WTC11 (cell line): ENCODE measurements at regions not wholly inside any gene's neighbourhood (a gene's known extent, or its start where the extent isn't known, plus 50 kb on each side); places are given as distances from the start of the nearest gene placed in this dataset.

Experiments used
- ATAC-seq: fragments of 200-7000 bp; cut with Tn5 transposase; 2 replicates; pipeline ENCODE4 v1.10.0; 2021; ENCODE audit warnings: mild to moderate bottlenecking, moderate library complexity
- CTCF ChIA-PET: fragments of 300-600 bp; sonication (Branson Sonifier 250); formaldehyde crosslinking; loops from one replicate; lab custom pipeline; 2021; ENCODE audit warnings: antibody characterized with exemption; lab: Charles Lee
- POLR2A ChIA-PET: fragments of 350-600 bp; sonication (Branson Sonifier 250); formaldehyde crosslinking; loops from one replicate; lab custom pipeline; 2021; ENCODE audit warnings: antibody characterized with exemption; lab: Charles Lee
- DNase-seq: peaks from one replicate; pipeline ENCODE4 v3.0.0; 2021; ENCODE audit warnings: low spot score
- H3K27ac Mint-ChIP-seq: 2 replicates; pipeline ENCODE4 v1.8.0; 2021; ENCODE audit warnings: mixed read lengths
- H3K27me3 Mint-ChIP-seq: 2 replicates; pipeline ENCODE4 v1.8.0; 2021; ENCODE audit warnings: low read depth, mild to moderate bottlenecking, moderate library complexity, mixed read lengths
- H3K36me3 Mint-ChIP-seq: 2 replicates; pipeline ENCODE4 v1.8.0; 2021; ENCODE audit warnings: mixed read lengths
- H3K4me1 Mint-ChIP-seq: 2 replicates; pipeline ENCODE4 v1.8.0; 2022; ENCODE audit warnings: mixed read lengths
- H3K4me3 Mint-ChIP-seq: 2 replicates; pipeline ENCODE4 v1.8.0; 2021; ENCODE audit warnings: mild to moderate bottlenecking, moderate library complexity, mixed read lengths
- H3K9me3 Mint-ChIP-seq: 2 replicates; pipeline ENCODE4 v1.8.0; 2021; ENCODE audit warnings: mixed read lengths
- CREB1 ChIP-seq: sonication (generic); formaldehyde crosslinking; IDR thresholded peaks from 2 replicates; pipeline ENCODE4 v1.8.0; 2023; ENCODE audit warnings: mild to moderate bottlenecking, missing genetic modification reagents
- ELF4 ChIP-seq: sonication (generic); formaldehyde crosslinking; IDR thresholded peaks from 2 replicates; pipeline ENCODE4 v1.8.1; 2022; ENCODE audit warnings: low read depth, mild to moderate bottlenecking, moderate library complexity, missing genetic modification reagents
- FOXK1 ChIP-seq: sonication (generic); formaldehyde crosslinking; IDR thresholded peaks from 2 replicates; pipeline ENCODE4 v1.8.0; 2022; ENCODE audit warnings: mild to moderate bottlenecking, moderate library complexity, missing genetic modification reagents
- NFATC4 ChIP-seq: fragments of 250-450 bp; sonication (Bioruptor Pico); IDR thresholded peaks from 2 replicates; pipeline ENCODE4 v1.9.0; 2021; ENCODE audit warnings: mild to moderate bottlenecking
- NR2C2 ChIP-seq: sonication (generic); formaldehyde crosslinking; IDR thresholded peaks from 2 replicates; pipeline ENCODE4 v1.8.0; 2022; ENCODE audit warnings: mild to moderate bottlenecking, missing genetic modification reagents
- RORB ChIP-seq: fragments of 250-450 bp; sonication (Bioruptor Pico); IDR thresholded peaks from 2 replicates; pipeline ENCODE4 v1.9.0; 2021; ENCODE audit warnings: mild to moderate bottlenecking
- SOX15 ChIP-seq: fragments of 250-450 bp; sonication (Bioruptor Pico); IDR thresholded peaks from 2 replicates; pipeline ENCODE4 v1.9.0; 2021; ENCODE audit warnings: mild to moderate bottlenecking
- ZNF263 ChIP-seq: sonication (generic); formaldehyde crosslinking; IDR thresholded peaks from 2 replicates; pipeline ENCODE4 v1.8.1; 2022; ENCODE audit warnings: low read depth, mild to moderate bottlenecking, moderate library complexity, missing genetic modification reagents
- ZNF416 ChIP-seq: fragments of 250-450 bp; sonication (Bioruptor Pico); IDR thresholded peaks from 2 replicates; pipeline ENCODE4 v1.9.0; 2021; ENCODE audit warnings: mild to moderate bottlenecking, inconsistent platforms
- TF ChIP-seq, protein P1 (sequence below): fragments of 250-450 bp; sonication (Bioruptor Pico); IDR thresholded peaks from 2 replicates; pipeline ENCODE4 v2.1.2; 2022; ENCODE audit warnings: mild to moderate bottlenecking, moderate library complexity
- TF ChIP-seq, protein P2 (sequence below): sonication (generic); formaldehyde crosslinking; IDR thresholded peaks from 2 replicates; pipeline ENCODE4 v1.8.0; 2022; ENCODE audit warnings: mild to moderate bottlenecking, missing genetic modification reagents
- TF ChIP-seq, protein P3 (sequence below): sonication (generic); formaldehyde crosslinking; IDR thresholded peaks from 2 replicates; pipeline ENCODE4 v1.8.0; 2022; ENCODE audit warnings: missing genetic modification reagents
- TF ChIP-seq, protein P4 (sequence below): sonication (generic); formaldehyde crosslinking; IDR thresholded peaks from 2 replicates; pipeline ENCODE4 v1.8.1; 2022; ENCODE audit warnings: mild to moderate bottlenecking, missing genetic modification reagents, moderate library complexity, borderline replicate concordance
- TF ChIP-seq, protein P5 (sequence below): sonication (generic); formaldehyde crosslinking; IDR thresholded peaks from 2 replicates; pipeline ENCODE4 v1.8.1; 2023; ENCODE audit warnings: mild to moderate bottlenecking, missing genetic modification reagents
- TF ChIP-seq, protein P6 (sequence below): fragments of 200-600 bp; IDR thresholded peaks from 2 replicates; pipeline ENCODE4 v1.8.0; 2022; ENCODE audit warnings: antibody characterized with exemption
- TF ChIP-seq, protein P7 (sequence below): sonication (generic); formaldehyde crosslinking; IDR thresholded peaks from 2 replicates; pipeline ENCODE4 v1.8.1; 2023; ENCODE audit warnings: mild to moderate bottlenecking, moderate library complexity, missing genetic modification reagents

DNA sequence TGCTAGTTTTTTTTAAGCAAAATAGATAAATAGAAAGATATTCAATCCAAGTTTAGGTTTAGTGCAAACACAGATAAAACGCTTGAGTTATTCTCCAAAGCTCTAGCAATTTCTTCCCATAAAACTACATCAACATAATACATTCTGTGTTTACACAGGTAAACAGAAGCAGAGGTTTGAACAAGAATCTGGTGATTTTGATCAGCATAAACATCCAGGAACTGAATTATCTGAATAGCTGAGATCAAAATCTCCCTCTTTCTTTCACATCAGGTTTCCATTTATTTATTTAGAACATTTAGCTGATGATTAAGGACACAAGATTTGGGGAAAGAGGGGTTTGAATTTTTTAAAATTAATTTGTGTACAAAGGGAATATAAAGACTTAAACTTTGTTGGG, 1564.6 kb downstream of the MRPL39 start:
- H3K4me3 Mint-ChIP-seq = no peak overlapping the region
- no peak overlapping the region for H3K27ac Mint-ChIP-seq
- H3K27me3 Mint-ChIP-seq = no peaks in the 10 kb centered on the region
- DNase-seq (no peak), ATAC-seq (no peak)
- POLR2A ChIA-PET = no interaction called here
- H3K9me3 Mint-ChIP-seq = peaks cover 40% of the 10 kb centered on the region
- H3K36me3 Mint-ChIP-seq = peaks cover 10% of the 10 kb centered on the region
- peaks cover 3% of the 10 kb centered on the region for H3K4me1 Mint-ChIP-seq
- TF ChIP-seq NR2C2 (CRISPR knock-in tag) (no peak), FOXK1 (CRISPR knock-in tag) (no peak), SOX15 (CRISPR knock-in tag) (no peak), ELF4 (no peak), ZNF416 (CRISPR knock-in tag) (no peak), CREB1 (CRISPR knock-in tag) (no peak)
- TF ChIP-seq, protein P1, sequence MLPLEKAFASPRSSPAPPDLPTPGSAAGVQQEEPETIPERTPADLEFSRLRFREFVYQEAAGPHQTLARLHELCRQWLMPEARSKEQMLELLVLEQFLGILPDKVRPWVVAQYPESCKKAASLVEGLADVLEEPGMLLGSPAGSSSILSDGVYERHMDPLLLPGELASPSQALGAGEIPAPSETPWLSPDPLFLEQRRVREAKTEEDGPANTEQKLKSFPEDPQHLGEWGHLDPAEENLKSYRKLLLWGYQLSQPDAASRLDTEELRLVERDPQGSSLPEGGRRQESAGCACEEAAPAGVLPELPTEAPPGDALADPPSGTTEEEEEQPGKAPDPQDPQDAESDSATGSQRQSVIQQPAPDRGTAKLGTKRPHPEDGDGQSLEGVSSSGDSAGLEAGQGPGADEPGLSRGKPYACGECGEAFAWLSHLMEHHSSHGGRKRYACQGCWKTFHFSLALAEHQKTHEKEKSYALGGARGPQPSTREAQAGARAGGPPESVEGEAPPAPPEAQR (CRISPR knock-in tag) = no peak
- TF ChIP-seq, protein P2, sequence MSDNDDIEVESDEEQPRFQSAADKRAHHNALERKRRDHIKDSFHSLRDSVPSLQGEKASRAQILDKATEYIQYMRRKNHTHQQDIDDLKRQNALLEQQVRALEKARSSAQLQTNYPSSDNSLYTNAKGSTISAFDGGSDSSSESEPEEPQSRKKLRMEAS (CRISPR knock-in tag) = no peak
- TF ChIP-seq, protein P3, sequence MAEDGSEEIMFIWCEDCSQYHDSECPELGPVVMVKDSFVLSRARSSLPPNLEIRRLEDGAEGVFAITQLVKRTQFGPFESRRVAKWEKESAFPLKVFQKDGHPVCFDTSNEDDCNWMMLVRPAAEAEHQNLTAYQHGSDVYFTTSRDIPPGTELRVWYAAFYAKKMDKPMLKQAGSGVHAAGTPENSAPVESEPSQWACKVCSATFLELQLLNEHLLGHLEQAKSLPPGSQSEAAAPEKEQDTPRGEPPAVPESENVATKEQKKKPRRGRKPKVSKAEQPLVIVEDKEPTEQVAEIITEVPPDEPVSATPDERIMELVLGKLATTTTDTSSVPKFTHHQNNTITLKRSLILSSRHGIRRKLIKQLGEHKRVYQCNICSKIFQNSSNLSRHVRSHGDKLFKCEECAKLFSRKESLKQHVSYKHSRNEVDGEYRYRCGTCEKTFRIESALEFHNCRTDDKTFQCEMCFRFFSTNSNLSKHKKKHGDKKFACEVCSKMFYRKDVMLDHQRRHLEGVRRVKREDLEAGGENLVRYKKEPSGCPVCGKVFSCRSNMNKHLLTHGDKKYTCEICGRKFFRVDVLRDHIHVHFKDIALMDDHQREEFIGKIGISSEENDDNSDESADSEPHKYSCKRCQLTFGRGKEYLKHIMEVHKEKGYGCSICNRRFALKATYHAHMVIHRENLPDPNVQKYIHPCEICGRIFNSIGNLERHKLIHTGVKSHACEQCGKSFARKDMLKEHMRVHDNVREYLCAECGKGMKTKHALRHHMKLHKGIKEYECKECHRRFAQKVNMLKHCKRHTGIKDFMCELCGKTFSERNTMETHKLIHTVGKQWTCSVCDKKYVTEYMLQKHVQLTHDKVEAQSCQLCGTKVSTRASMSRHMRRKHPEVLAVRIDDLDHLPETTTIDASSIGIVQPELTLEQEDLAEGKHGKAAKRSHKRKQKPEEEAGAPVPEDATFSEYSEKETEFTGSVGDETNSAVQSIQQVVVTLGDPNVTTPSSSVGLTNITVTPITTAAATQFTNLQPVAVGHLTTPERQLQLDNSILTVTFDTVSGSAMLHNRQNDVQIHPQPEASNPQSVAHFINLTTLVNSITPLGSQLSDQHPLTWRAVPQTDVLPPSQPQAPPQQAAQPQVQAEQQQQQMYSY (CRISPR knock-in tag) = no peak
- CTCF ChIA-PET = no interaction called here

DNA sequence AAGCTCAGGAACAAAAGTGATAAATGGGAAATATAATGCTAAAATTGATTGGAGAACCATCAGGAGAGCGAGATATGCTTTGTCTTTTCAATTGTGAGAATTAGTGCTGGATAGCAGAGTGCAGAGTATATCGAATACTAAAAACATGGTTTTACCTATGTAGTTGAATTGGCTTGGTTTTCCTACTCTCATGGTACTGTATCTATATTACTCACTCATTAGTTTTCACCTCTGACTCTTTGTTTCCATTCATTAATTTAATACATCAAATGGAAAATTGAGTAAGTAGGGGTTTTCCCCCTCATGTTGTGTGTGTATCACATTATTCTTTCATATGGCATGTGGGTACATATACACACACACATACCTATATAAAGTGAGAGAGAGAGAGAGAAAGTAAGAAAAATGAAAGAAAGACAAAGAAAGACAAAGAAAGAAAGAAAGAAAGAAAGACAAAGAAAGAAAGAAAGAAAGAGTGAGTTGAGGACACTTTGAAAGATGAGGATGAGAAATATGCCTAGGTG, 1574.5 kb downstream of the MRPL39 start:
- POLR2A ChIA-PET = no interaction called here
- ATAC-seq = no peak
- no peak for DNase-seq
- no peak for TF ChIP-seq ZNF263 (CRISPR knock-in tag)
- TF ChIP-seq, all 79 proteins: peak for 0
- Mint-ChIP-seq H3K36me3 (peaks cover 45% of the 10 kb centered on the region), H3K27ac (no peak overlapping the region), H3K27me3 (peaks cover 3% of the 10 kb centered on the region; the same call in 1 of the 2 replicates), H3K4me3 (no peak overlapping the region), H3K9me3 (peaks cover 60% of the 10 kb centered on the region), H3K4me1 (no peaks in the 10 kb centered on the region)
- CTCF ChIA-PET = no interaction called here

DNA sequence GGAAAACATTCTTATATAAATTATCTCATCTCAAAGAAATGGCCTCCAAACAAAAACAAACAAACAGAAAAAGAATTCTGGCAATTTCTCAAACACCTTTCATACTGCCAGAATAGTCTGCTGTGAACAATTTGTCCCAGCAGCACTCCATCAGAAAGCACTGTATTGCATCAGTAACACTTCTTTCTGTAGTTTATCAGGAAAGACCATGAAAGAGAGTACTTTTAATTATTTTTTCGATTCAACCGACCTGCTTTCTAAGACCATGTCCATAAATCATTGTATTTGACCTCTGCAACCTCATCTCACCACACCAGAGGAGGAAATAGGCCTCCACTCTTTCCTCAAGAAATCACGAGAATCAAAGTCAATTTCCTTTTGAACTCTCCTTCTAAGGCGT, 1579.9 kb downstream of the MRPL39 start:
- Mint-ChIP-seq H3K27ac (no peak overlapping the region), H3K4me3 (no peak overlapping the region), H3K27me3 (no peaks in the 10 kb centered on the region), H3K9me3 (peaks cover 34% of the 10 kb centered on the region), H3K36me3 (peaks cover 18% of the 10 kb centered on the region), H3K4me1 (no peaks in the 10 kb centered on the region)
- DNase-seq (no peak), ATAC-seq (no peak)
- ChIA-PET POLR2A (no interaction called here), CTCF (no interaction called here)
- TF ChIP-seq NFATC4 (CRISPR knock-in tag) (no peak), CREB1 (CRISPR knock-in tag) (no peak), RORB (no peak), ZNF416 (CRISPR knock-in tag) (no peak)
- TF ChIP-seq, protein P4, sequence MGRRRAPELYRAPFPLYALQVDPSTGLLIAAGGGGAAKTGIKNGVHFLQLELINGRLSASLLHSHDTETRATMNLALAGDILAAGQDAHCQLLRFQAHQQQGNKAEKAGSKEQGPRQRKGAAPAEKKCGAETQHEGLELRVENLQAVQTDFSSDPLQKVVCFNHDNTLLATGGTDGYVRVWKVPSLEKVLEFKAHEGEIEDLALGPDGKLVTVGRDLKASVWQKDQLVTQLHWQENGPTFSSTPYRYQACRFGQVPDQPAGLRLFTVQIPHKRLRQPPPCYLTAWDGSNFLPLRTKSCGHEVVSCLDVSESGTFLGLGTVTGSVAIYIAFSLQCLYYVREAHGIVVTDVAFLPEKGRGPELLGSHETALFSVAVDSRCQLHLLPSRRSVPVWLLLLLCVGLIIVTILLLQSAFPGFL (CRISPR knock-in tag) = no peak
- TF ChIP-seq, protein P5, sequence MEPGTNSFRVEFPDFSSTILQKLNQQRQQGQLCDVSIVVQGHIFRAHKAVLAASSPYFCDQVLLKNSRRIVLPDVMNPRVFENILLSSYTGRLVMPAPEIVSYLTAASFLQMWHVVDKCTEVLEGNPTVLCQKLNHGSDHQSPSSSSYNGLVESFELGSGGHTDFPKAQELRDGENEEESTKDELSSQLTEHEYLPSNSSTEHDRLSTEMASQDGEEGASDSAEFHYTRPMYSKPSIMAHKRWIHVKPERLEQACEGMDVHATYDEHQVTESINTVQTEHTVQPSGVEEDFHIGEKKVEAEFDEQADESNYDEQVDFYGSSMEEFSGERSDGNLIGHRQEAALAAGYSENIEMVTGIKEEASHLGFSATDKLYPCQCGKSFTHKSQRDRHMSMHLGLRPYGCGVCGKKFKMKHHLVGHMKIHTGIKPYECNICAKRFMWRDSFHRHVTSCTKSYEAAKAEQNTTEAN = no peak
- TF ChIP-seq, protein P6, sequence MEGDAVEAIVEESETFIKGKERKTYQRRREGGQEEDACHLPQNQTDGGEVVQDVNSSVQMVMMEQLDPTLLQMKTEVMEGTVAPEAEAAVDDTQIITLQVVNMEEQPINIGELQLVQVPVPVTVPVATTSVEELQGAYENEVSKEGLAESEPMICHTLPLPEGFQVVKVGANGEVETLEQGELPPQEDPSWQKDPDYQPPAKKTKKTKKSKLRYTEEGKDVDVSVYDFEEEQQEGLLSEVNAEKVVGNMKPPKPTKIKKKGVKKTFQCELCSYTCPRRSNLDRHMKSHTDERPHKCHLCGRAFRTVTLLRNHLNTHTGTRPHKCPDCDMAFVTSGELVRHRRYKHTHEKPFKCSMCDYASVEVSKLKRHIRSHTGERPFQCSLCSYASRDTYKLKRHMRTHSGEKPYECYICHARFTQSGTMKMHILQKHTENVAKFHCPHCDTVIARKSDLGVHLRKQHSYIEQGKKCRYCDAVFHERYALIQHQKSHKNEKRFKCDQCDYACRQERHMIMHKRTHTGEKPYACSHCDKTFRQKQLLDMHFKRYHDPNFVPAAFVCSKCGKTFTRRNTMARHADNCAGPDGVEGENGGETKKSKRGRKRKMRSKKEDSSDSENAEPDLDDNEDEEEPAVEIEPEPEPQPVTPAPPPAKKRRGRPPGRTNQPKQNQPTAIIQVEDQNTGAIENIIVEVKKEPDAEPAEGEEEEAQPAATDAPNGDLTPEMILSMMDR = no peak
- TF ChIP-seq, protein P3 (CRISPR knock-in tag) = no peak
- TF ChIP-seq, protein P7, sequence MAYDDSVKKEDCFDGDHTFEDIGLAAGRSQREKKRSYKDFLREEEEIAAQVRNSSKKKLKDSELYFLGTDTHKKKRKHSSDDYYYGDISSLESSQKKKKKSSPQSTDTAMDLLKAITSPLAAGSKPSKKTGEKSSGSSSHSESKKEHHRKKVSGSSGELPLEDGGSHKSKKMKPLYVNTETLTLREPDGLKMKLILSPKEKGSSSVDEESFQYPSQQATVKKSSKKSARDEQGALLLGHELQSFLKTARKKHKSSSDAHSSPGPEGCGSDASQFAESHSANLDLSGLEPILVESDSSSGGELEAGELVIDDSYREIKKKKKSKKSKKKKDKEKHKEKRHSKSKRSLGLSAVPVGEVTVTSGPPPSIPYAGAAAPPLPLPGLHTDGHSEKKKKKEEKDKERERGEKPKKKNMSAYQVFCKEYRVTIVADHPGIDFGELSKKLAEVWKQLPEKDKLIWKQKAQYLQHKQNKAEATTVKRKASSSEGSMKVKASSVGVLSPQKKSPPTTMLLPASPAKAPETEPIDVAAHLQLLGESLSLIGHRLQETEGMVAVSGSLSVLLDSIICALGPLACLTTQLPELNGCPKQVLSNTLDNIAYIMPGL (CRISPR knock-in tag) = no peak
